ENCODE measurements at regions not wholly inside any gene's neighbourhood (a gene's known extent, or its start where the extent isn't known, plus 50 kb on each side); places are given as distances from the start of the nearest gene placed in this dataset.
"Not testable (repeated sequence)": the region's sequence is repeated elsewhere in the genome, so short reads cannot be mapped to it uniquely, and the experiment has no call there.

DNA sequence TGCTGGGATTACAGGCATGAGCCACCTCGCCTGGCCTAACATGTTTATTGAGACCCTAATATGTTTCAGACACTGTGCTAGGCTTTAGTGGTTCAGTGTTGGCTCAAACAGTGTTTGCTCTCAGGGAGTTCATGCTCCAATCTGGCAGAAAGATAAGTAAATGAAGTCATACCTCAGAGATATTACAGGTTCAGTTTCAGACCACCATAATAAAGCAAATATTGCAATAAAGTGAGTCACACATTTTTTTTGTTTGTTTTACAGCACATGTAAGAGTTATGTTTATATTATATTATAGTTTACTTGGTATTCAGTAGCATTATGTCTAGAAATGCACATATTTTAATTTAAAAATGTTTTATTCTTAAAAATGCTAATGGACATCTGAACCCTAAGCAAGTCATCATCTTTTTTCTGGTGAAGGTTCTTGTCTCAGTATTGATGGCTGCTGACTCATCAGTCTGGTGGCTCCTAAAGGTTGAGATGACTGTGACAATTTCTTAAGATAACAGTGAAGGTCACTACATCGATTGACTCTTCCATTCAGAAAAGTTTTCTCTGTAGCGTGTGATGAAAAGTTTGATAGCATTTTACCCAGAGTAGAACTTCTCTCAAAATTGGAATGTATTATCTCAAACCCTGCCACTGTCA lies 243.0 kb upstream of the ANO5 start:
- no peaks in the 10 kb centered on the region for H3K36me3 Mint-ChIP-seq (ENCODE audit: low read depth)
- no peak for DNase-seq
- H3K27ac Mint-ChIP-seq, result no peak overlapping the region
- peaks cover 9% of the 10 kb centered on the region for H3K9me3 Mint-ChIP-seq
- no peaks in the 10 kb centered on the region for H3K27me3 Mint-ChIP-seq
- no peak overlapping the region for H3K4me3 Mint-ChIP-seq
- no peaks in the 10 kb centered on the region for H3K4me1 Mint-ChIP-seq (ENCODE audit: low read depth)

DNA sequence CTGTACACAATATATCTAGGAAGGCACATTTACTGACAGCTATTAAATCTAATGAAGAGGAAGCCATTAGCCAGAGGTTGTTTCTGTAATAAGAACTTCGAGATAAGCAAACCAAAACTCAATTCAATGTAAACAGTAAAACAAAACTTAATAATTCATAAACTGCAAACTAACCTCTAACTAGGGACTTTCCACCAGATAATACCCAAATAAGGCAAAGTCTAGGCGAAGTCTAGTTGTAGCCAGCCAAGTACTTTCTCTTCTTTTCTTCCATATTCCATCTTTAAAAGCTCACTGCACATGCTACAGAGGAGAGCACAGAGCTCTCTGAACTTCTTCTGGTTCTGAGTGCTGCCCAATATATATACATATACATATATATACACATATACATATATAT lies 229.9 kb upstream of the ANO5 start:
- H3K9me3 Mint-ChIP-seq, result peaks cover 5% of the 10 kb centered on the region
- no peak overlapping the region for H3K27ac Mint-ChIP-seq
- no peaks in the 10 kb centered on the region for H3K4me1 Mint-ChIP-seq (ENCODE audit: low read depth)
- DNase-seq, result no peak
- H3K27me3 Mint-ChIP-seq, result no peaks in the 10 kb centered on the region
- no peaks in the 10 kb centered on the region for H3K36me3 Mint-ChIP-seq (ENCODE audit: low read depth)
- no peak overlapping the region for H3K4me3 Mint-ChIP-seq

DNA sequence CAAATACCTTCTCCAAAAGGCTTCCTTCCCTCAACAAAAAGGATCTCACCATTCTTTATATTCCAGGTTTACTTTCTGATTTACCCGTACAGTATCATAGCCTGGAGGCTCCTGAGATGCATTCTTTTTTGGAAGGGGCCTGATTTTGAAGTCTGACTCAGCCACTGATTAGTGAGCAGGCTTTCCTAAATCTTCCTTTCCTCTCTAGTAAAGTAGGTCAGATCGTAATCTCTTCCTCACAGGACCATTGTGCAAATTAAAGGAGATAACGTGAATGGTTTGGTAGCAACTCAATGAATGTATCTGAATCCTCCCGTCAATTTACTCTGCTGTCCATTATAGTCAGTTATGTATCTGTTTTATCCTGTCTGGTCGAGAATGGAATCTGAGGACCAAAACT lies 227.7 kb upstream of the ANO5 start:
- no peaks in the 10 kb centered on the region for H3K36me3 Mint-ChIP-seq (ENCODE audit: low read depth)
- no peak overlapping the region for H3K4me3 Mint-ChIP-seq
- H3K9me3 Mint-ChIP-seq, result peaks cover 2% of the 10 kb centered on the region
- no peak for DNase-seq
- no peaks in the 10 kb centered on the region for H3K4me1 Mint-ChIP-seq (ENCODE audit: low read depth)
- no peak overlapping the region for H3K27ac Mint-ChIP-seq
- no peaks in the 10 kb centered on the region for H3K27me3 Mint-ChIP-seq

DNA sequence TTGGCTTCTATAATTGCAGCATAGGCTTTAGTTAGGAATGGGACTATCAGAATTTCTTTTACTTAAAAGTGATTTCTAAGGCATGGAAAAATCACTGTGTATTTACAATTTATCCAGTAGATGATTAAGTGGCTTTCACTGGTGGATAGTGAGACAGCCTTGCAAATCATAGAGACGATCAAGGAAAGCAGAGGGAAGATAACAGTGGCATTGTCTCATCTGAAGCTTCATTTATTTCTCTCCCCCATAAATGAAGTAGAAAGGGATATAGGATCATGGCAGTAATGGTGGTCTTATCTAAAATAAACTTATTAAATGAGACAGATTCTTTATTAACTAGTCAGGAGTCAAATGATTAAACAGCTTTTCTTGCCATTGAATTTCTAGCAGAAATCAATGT lies 224.2 kb upstream of the ANO5 start:
- Mint-ChIP-seq H3K27me3 (no peaks in the 10 kb centered on the region), H3K4me1 (ENCODE audit: low read depth) (no peaks in the 10 kb centered on the region)

DNA sequence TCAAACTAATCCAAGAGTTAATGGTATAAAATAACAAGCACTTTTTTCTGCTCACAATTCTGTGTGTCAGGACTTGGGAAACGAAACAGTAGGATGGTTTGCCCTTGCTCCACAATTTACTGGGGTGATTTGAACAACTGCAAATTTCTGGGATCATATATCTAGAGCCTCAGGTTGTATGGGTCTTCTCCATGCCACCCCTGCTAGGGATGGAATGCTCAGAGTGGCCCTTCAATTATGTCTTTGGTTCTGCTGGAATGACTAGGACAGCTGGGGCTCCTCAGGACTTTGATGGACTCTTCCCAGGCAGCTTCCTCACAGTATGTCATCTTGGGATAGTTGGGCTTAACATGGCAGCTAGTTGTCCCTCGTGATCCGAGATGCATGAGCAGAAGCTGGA lies 223.0 kb upstream of the ANO5 start:
- Mint-ChIP-seq H3K36me3 (ENCODE audit: low read depth) (no peaks in the 10 kb centered on the region), H3K4me3 (no peak overlapping the region), H3K9me3 (peaks cover 6% of the 10 kb centered on the region), H3K27ac (no peak overlapping the region), H3K27me3 (no peaks in the 10 kb centered on the region), H3K4me1 (ENCODE audit: low read depth) (no peaks in the 10 kb centered on the region)
- DNase-seq, result no peak

More for the DNA sequence above, 224.2 kb upstream of the ANO5 start:
- peaks cover 7% of the 10 kb centered on the region for H3K9me3 Mint-ChIP-seq
- no peak overlapping the region for H3K27ac Mint-ChIP-seq
- DNase-seq, result no peak
- H3K36me3 Mint-ChIP-seq (ENCODE audit: low read depth), result no peaks in the 10 kb centered on the region
- no peak overlapping the region for H3K4me3 Mint-ChIP-seq

DNA sequence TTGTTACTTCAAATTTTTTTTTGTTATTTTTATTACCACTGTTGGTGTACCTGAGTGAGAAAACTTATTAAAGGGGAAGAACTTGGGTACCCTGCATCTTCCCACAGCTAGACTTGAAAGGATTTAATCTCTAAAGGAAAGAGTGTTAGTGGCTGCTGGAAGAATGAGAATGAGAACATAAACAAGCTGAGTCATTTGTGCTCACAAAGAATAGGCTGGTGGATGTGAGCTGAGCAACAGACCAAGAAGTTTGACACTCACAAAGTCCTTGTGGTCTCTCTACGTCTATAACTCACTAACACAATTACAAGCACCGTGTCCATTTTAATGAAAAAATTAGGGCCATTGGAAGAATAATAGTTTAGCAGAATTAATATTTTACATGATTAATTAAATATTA lies 217.6 kb upstream of the ANO5 start:
- Mint-ChIP-seq H3K9me3 (peaks cover 10% of the 10 kb centered on the region), H3K4me1 (ENCODE audit: low read depth) (no peaks in the 10 kb centered on the region), H3K36me3 (ENCODE audit: low read depth) (no peaks in the 10 kb centered on the region), H3K27ac (no peak overlapping the region), H3K27me3 (no peaks in the 10 kb centered on the region), H3K4me3 (no peak overlapping the region)
- no peak for DNase-seq

DNA sequence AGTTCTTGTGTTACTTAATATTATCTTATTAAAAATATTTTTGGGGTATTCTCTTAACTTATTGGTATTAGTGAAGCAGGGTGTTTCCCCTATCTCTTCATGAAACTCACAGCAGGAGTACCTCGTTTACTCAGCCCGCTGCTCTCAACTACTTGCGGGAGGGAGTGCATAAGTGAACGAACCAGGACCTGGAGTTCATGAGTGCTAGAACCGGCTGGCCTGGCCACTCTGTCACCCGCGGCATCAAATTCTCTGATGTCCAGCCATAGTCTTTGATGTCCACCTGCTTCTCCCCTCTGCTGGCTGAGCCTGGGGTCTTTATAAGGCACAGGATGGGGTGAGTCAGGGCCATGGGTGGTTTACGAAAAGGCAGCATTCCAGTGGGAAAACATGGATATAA lies 216.7 kb upstream of the ANO5 start:
- H3K27me3 Mint-ChIP-seq, result no peaks in the 10 kb centered on the region
- peaks cover 10% of the 10 kb centered on the region for H3K9me3 Mint-ChIP-seq
- H3K36me3 Mint-ChIP-seq (ENCODE audit: low read depth), result no peaks in the 10 kb centered on the region
- no peak for DNase-seq
- no peak overlapping the region for H3K4me3 Mint-ChIP-seq
- H3K4me1 Mint-ChIP-seq (ENCODE audit: low read depth), result no peaks in the 10 kb centered on the region
- no peak overlapping the region for H3K27ac Mint-ChIP-seq

DNA sequence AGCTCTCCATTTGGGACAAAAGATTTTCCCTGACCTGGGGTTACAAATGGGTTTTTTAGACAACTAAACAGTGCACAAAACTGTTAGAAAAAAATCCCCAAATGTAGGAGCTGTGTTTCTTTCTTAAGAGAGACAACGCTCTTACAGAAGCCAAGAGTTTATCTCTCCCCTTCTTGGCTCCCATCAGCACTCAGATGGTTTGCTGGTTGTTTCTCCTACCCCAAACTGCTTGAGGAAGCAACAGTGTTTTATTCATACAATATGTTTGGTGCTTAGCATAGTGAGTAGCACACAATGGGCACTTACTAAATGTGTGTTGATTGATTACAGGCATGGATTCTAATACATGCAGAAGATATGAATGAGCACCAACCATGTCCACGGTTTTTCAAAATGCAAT lies 209.5 kb upstream of the ANO5 start:
- no peaks in the 10 kb centered on the region for H3K27me3 Mint-ChIP-seq
- H3K9me3 Mint-ChIP-seq, result peaks cover 2% of the 10 kb centered on the region
- DNase-seq, result no peak
- H3K4me3 Mint-ChIP-seq, result no peak overlapping the region
- no peaks in the 10 kb centered on the region for H3K36me3 Mint-ChIP-seq (ENCODE audit: low read depth)
- no peak overlapping the region for H3K27ac Mint-ChIP-seq
- no peaks in the 10 kb centered on the region for H3K4me1 Mint-ChIP-seq (ENCODE audit: low read depth)

DNA sequence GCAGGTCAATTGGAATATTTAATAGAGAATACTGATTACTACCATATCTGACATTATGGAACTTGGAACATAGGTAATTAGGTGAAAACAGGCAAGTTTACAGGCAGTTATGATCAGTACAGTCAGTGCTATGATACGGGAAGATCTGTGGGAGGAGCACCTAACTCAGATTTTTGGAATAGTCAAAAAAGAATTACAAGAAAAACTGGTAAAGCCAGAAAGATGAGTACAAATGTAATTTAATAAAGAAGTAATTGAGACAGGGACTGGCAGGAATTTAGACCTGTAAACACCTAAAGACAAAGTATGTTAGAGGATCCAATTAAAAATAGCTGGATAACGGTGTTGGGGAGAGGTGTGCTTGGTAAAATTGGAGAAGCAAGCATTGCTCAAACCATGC lies 206.5 kb upstream of the ANO5 start:
- DNase-seq, result no peak
- Mint-ChIP-seq H3K4me3 (no peak overlapping the region), H3K9me3 (peaks cover 3% of the 10 kb centered on the region), H3K27me3 (no peaks in the 10 kb centered on the region), H3K36me3 (ENCODE audit: low read depth) (no peaks in the 10 kb centered on the region), H3K4me1 (ENCODE audit: low read depth) (no peaks in the 10 kb centered on the region), H3K27ac (no peak overlapping the region)

DNA sequence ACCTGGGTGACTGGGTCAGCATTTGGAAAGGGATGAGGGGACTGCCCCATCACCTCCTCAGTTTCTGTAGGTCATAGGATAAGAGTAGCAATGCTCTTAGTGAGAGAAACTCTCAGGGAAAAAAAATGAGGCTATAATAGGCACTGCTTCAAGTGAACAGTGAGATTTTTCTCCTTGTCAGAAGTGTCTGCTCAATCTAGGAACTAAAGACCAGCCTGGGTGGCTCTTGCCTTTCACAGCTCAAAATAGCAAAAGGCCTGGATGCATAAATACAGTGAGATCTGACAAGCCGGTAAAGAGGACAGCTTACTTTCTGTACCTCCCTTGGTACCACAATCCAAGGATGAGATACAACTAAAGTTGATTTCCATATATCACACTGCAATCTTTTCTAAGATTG lies 205.6 kb upstream of the ANO5 start:
- Mint-ChIP-seq H3K4me1 (ENCODE audit: low read depth) (no peaks in the 10 kb centered on the region), H3K4me3 (no peak overlapping the region), H3K9me3 (peaks cover 3% of the 10 kb centered on the region), H3K36me3 (ENCODE audit: low read depth) (no peaks in the 10 kb centered on the region), H3K27ac (no peak overlapping the region), H3K27me3 (no peaks in the 10 kb centered on the region)
- DNase-seq, result no peak

DNA sequence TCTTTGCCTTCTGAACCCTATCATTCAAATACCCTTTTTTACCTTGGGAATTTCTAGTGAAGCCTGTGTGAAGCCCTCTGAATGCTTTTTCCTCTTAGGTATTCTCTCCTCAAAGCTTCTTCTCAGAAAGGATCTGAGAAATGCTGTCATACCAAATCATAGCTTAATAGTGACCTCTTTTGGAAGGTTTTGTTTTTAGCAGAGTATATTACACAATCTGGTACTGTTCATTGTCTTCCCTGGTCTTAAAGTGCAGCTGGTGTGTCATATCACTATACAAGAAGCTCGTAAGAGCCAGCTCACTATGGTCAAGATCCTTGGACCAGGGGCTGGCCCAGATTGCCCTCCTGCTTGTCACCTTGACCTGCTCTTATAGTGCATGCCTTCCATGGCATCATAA lies 204.4 kb upstream of the ANO5 start:
- peaks cover 3% of the 10 kb centered on the region for H3K9me3 Mint-ChIP-seq
- no peaks in the 10 kb centered on the region for H3K27me3 Mint-ChIP-seq
- H3K27ac Mint-ChIP-seq, result no peak overlapping the region
- H3K4me1 Mint-ChIP-seq (ENCODE audit: low read depth), result no peaks in the 10 kb centered on the region
- DNase-seq, result no peak
- no peaks in the 10 kb centered on the region for H3K36me3 Mint-ChIP-seq (ENCODE audit: low read depth)
- H3K4me3 Mint-ChIP-seq, result no peak overlapping the region

DNA sequence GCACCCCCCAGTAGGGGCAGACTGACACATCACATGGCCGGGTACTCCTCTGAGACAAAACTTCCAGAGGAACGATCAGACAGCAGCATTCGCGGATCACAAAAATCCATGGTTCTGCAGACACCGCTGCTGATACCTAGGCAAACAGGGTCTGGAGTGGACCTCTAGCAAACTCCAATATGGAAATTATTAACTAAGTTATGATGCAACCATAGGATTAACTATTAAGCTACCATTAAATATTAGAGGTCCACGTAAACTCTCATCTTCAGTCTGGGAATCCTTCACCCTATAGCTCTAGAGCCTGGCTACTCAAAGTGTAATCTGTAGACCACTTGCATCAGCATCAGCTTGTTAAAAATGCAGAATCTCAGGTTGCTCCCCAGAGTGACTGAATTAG lies 191.1 kb upstream of the ANO5 start:
- H3K27ac Mint-ChIP-seq; H3K27me3 Mint-ChIP-seq; H3K36me3 Mint-ChIP-seq (ENCODE audit: low read depth); H3K9me3 Mint-ChIP-seq; DNase-seq; H3K4me1 Mint-ChIP-seq (ENCODE audit: low read depth); H3K4me3 Mint-ChIP-seq: not testable (repeated sequence)

DNA sequence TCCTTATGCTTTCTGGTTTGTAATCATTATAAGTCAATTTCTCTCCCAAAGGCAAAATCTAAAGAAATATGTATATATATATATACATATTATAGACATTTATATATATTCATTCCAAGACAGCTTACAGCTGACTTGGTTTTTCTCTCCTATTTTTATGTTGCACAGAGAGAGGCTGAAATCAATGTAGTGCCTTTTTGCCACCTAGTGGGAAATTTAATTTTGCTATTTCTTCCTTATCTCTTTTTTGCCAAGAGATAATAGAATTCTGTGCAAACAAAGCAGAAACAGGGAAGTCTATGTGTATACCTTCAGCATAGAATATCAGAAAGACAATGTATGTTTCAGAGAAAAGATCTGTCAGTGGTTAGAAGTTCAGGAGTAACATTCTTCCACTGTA lies 186.0 kb upstream of the ANO5 start:
- Mint-ChIP-seq H3K4me1 (ENCODE audit: low read depth) (no peaks in the 10 kb centered on the region), H3K27ac (no peak overlapping the region), H3K9me3 (peaks cover 2% of the 10 kb centered on the region), H3K4me3 (no peak overlapping the region), H3K36me3 (ENCODE audit: low read depth) (no peaks in the 10 kb centered on the region), H3K27me3 (no peaks in the 10 kb centered on the region)
- no peak for DNase-seq

DNA sequence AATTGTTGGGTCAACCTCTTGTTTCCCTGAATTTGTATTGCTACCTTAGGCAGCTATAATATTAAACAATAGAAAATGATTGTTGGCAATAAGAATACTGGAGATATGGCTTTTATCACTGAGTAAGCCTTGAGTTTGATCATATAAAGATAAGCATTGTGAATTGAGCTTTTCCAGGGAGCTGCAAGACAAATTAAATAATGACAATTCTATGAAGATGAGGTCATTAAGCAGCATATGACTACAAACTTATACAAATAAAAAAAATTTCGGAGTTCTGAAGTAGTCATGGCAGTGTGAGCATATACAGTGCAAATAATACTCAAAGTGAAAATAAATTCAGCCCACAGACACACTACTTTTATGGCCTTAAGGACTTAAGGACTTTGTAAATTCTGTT lies 161.1 kb upstream of the ANO5 start:
- no peaks in the 10 kb centered on the region for H3K4me1 Mint-ChIP-seq (ENCODE audit: low read depth)
- DNase-seq, result no peak
- H3K9me3 Mint-ChIP-seq, result peaks cover 8% of the 10 kb centered on the region
- no peak overlapping the region for H3K4me3 Mint-ChIP-seq
- no peaks in the 10 kb centered on the region for H3K36me3 Mint-ChIP-seq (ENCODE audit: low read depth)
- H3K27ac Mint-ChIP-seq, result no peak overlapping the region
- H3K27me3 Mint-ChIP-seq, result no peaks in the 10 kb centered on the region

DNA sequence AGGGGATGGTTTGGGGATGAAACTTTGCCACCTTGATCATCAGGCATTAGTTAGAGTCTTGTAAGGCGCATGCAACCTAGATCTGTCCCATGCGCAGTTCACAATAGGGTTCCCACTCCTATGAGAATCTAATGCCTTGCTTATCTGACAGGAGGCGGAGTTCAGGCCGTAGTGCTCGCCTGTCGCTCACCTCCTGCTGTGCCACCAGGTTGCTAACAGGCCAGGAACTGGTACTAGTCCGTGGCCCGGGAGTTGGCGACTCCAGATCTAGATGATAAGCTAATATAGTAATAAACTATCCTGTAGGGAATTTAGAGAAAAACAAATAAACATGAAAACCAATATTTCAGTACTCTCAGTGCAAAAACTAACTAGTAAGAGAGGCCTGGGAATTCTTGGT lies 155.4 kb upstream of the ANO5 start:
- Mint-ChIP-seq H3K36me3 (ENCODE audit: low read depth) (no peaks in the 10 kb centered on the region), H3K27ac (no peak overlapping the region), H3K9me3 (no peaks in the 10 kb centered on the region), H3K4me1 (ENCODE audit: low read depth) (no peaks in the 10 kb centered on the region), H3K4me3 (no peak overlapping the region), H3K27me3 (no peaks in the 10 kb centered on the region)
- no peak for DNase-seq

DNA sequence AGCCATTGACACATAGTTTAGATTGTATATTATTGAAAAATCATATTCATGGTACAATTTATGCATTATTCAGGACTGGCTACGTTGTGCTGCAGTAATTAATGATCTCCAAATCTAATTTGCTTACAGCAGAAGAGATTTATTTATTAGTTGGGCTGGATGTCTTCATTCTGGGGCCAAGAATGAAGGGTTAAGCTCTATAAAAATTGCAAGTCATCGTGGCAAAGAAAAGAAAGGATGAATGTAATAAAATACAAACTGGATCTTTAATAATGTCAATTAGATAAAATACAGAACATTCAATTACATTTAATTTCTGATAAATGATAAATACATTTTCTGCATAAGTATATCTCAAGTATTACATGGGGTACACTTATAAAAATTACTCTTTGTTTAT lies 151.8 kb upstream of the ANO5 start:
- no peak overlapping the region for H3K27ac Mint-ChIP-seq
- H3K27me3 Mint-ChIP-seq, result no peaks in the 10 kb centered on the region
- H3K4me3 Mint-ChIP-seq, result no peak overlapping the region
- no peaks in the 10 kb centered on the region for H3K36me3 Mint-ChIP-seq (ENCODE audit: low read depth)
- H3K9me3 Mint-ChIP-seq, result no peaks in the 10 kb centered on the region
- no peak for DNase-seq
- H3K4me1 Mint-ChIP-seq (ENCODE audit: low read depth), result no peaks in the 10 kb centered on the region
